Osteocyte (in vitro differentiated cells): ENCODE measurements at regions not wholly inside any gene's neighbourhood (a gene's known extent, or its start where the extent isn't known, plus 50 kb on each side); places are given as distances from the start of the nearest gene placed in this dataset.
A peak's percentile ranks its signal among the peaks of the same experiment; 100 is the strongest.

Source experiments
- DNase-seq: peaks from one replicate; pipeline ENCODE4 v3.0.0; 2021; ENCODE audit warnings: mixed read lengths; ENCODE audit not compliant: unreplicated experiment; ENCODE audit errors: extremely low spot score
- H3K27ac Mint-ChIP-seq: one replicate; pipeline ENCODE4 v1.8.0; 2021; ENCODE audit warnings: mild to moderate bottlenecking, mixed read lengths; ENCODE audit not compliant: unreplicated experiment
- H3K27me3 Mint-ChIP-seq: one replicate; pipeline ENCODE4 v1.8.0; 2021; ENCODE audit warnings: mixed read lengths; ENCODE audit not compliant: unreplicated experiment
- H3K36me3 Mint-ChIP-seq: one replicate; pipeline ENCODE4 v1.8.0; 2021; ENCODE audit warnings: mixed read lengths; ENCODE audit not compliant: unreplicated experiment
- H3K4me1 Mint-ChIP-seq: one replicate; pipeline ENCODE4 v1.8.0; 2021; ENCODE audit warnings: mixed read lengths; ENCODE audit not compliant: unreplicated experiment
- H3K4me3 Mint-ChIP-seq: one replicate; pipeline ENCODE4 v1.8.0; 2021; ENCODE audit warnings: mild to moderate bottlenecking, moderate library complexity, mixed read lengths; ENCODE audit not compliant: unreplicated experiment
- H3K9me3 Mint-ChIP-seq: one replicate; pipeline ENCODE4 v1.8.0; 2021; ENCODE audit warnings: mixed read lengths; ENCODE audit not compliant: unreplicated experiment
- CTCF ChIP-seq: fragments of 200-600 bp; sonication (generic); IDR thresholded peaks from 2 replicates; pipeline ENCODE4 v1.5.0; 2021; ENCODE audit warnings: antibody characterized with exemption, mild to moderate bottlenecking, moderate library complexity

GRCh38 chr6:146989860-146990259 is 214.4 kb upstream of the STXBP5 start:
- no peaks in the 10 kb centered on the region for H3K27me3 Mint-ChIP-seq
- H3K36me3 Mint-ChIP-seq: no peaks in the 10 kb centered on the region
- H3K27ac Mint-ChIP-seq: no peak overlapping the region
- DNase-seq: no peak
- H3K4me1 Mint-ChIP-seq: peaks cover 17% of the 10 kb centered on the region
- H3K9me3 Mint-ChIP-seq: peaks cover 12% of the 10 kb centered on the region
- H3K4me3 Mint-ChIP-seq: no peak overlapping the region
- no peak for TF ChIP-seq CTCF

- Mint-ChIP-seq H3K27ac (peak overlapping the region; percentile 8), H3K4me3 (no peak overlapping the region), H3K36me3 (no peaks in the 10 kb centered on the region), H3K9me3 (peaks cover 12% of the 10 kb centered on the region), H3K27me3 (no peaks in the 10 kb centered on the region), H3K4me1 (peaks cover 17% of the 10 kb centered on the region)
- no peak for DNase-seq
- TF ChIP-seq CTCF: no peak
Observed at GRCh38 chr6:146990284-146990683, 213.9 kb upstream of the STXBP5 start.

- TF ChIP-seq CTCF: no peak
- Mint-ChIP-seq H3K4me1 (peaks cover 17% of the 10 kb centered on the region), H3K36me3 (no peaks in the 10 kb centered on the region), H3K4me3 (no peak overlapping the region), H3K27me3 (no peaks in the 10 kb centered on the region), H3K27ac (no peak overlapping the region), H3K9me3 (peaks cover 12% of the 10 kb centered on the region)
- DNase-seq: no peak
Observed at GRCh38 chr6:146990821-146991798, 213.1 kb upstream of the STXBP5 start.

GRCh38 chr6:146997062-146997461 is 207.2 kb upstream of the STXBP5 start:
- Mint-ChIP-seq H3K27me3 (no peaks in the 10 kb centered on the region), H3K4me3 (no peak overlapping the region), H3K27ac (peak overlapping the region; percentile 56), H3K9me3 (peaks cover 6% of the 10 kb centered on the region), H3K4me1 (peaks cover 37% of the 10 kb centered on the region), H3K36me3 (no peaks in the 10 kb centered on the region)
- TF ChIP-seq CTCF: no peak
- no peak for DNase-seq

GRCh38 chr6:146999766-147000165 is 204.5 kb upstream of the STXBP5 start:
- no peak for DNase-seq
- no peak for TF ChIP-seq CTCF
- Mint-ChIP-seq H3K36me3 (no peaks in the 10 kb centered on the region), H3K4me1 (peaks cover 40% of the 10 kb centered on the region), H3K27ac (peak overlapping the region; percentile 77), H3K4me3 (no peak overlapping the region), H3K9me3 (no peaks in the 10 kb centered on the region), H3K27me3 (no peaks in the 10 kb centered on the region)
